22Rv1 (cell line): ENCODE measurements at regions not wholly inside any gene's neighbourhood (a gene's known extent, or its start where the extent isn't known, plus 50 kb on each side); places are given as distances from the start of the nearest gene placed in this dataset.

Experiments
- H3K27ac ChIP-seq: fragments of 450-650 bp; 2 replicates; pipeline ENCODE4 v1.5.1; 2017
- CTCF ChIP-seq: fragments of 450-650 bp; IDR thresholded peaks from 2 replicates; pipeline ENCODE4 v1.5.1; 2017; ENCODE audit warnings: mild to moderate bottlenecking
- ZFX ChIP-seq: fragments of 450-650 bp; IDR thresholded peaks from 2 replicates; pipeline ENCODE4 v1.6.1; 2017; ENCODE audit warnings: antibody characterized with exemption, borderline replicate concordance

GRCh38 chrX:100512471-100512870, 72.3 kb upstream of the TNMD start:
- TF ChIP-seq CTCF (peak; percentile 55), ZFX (no peak)
- no peak overlapping the region for H3K27ac ChIP-seq

- no peak overlapping the region for H3K27ac ChIP-seq
- TF ChIP-seq CTCF (no peak), ZFX (no peak)
Observed at GRCh38 chrX:100494646-100495370, 84.7 kb upstream of the PCDH19 start.

- H3K27ac ChIP-seq = no peak overlapping the region
- TF ChIP-seq CTCF (no peak), ZFX (no peak)
Observed at GRCh38 chrX:100491174-100491573, 81.1 kb upstream of the PCDH19 start.

GRCh38 chrX:100487795-100488194, 77.7 kb upstream of the PCDH19 start:
- H3K27ac ChIP-seq = no peak overlapping the region
- no peak for TF ChIP-seq CTCF
- TF ChIP-seq ZFX = no peak

- H3K27ac ChIP-seq = no peak overlapping the region
- no peak for TF ChIP-seq CTCF
- TF ChIP-seq ZFX = no peak
Observed at GRCh38 chrX:100484971-100485370, 74.9 kb upstream of the PCDH19 start.

- no peak overlapping the region for H3K27ac ChIP-seq
- no peak for TF ChIP-seq CTCF
- no peak for TF ChIP-seq ZFX
Observed at GRCh38 chrX:100479329-100479728, 69.3 kb upstream of the PCDH19 start.

GRCh38 chrX:100478714-100479306, 68.7 kb upstream of the PCDH19 start:
- H3K27ac ChIP-seq = no peak overlapping the region
- TF ChIP-seq ZFX (no peak), CTCF (no peak)
